ENCODE measurements at regions not wholly inside any gene's neighbourhood (a gene's known extent, or its start where the extent isn't known, plus 50 kb on each side); places are given as distances from the start of the nearest gene placed in this dataset.

GRCh38 chr7:16187131-16187530 is 234.2 kb downstream of the CRPPA start:
- Histone ChIP-seq H4K91ac (ENCODE audit: low read length) (no peak overlapping the region), H2BK15ac (ENCODE audit: low read depth, poor library complexity, severe bottlenecking) (no peak overlapping the region), H2AK5ac (ENCODE audit: low read length, severe bottlenecking) (no peak overlapping the region), H3K9me3 (ENCODE audit: control insufficient read depth, low read length) (no peaks in the 10 kb centered on the region), H3K36me3 (ENCODE audit: control insufficient read depth in 1 of 2, insufficient read depth in 2 of 2, low read depth in 1 of 2, low read length in 2 of 2) (no peaks in the 10 kb centered on the region), H2BK120ac (ENCODE audit: low read depth, low read length) (no peak overlapping the region), H3K4me1 (ENCODE audit: control insufficient read depth, insufficient read depth, low read depth, low read length) (no peaks in the 10 kb centered on the region), H3K9ac (ENCODE audit: low read length) (no peak overlapping the region), H3K79me1 (replicated peaks; ENCODE audit: low read length, poor library complexity, severe bottlenecking) (no peaks in the 10 kb centered on the region), H3K4ac (ENCODE audit: low read depth in 1 of 2, low read length in 2 of 2) (no peak overlapping the region), H3K27ac (ENCODE audit: low read length, poor library complexity, severe bottlenecking) (no peak overlapping the region), H4K8ac (ENCODE audit: low read length) (no peak overlapping the region), H3K14ac (ENCODE audit: low read length in 2 of 2) (no peak overlapping the region), H2BK5ac (ENCODE audit: low read depth, low read length, poor library complexity, severe bottlenecking) (no peak overlapping the region), H3K4me3 (ENCODE audit: insufficient read depth in 1 of 2, low read depth in 1 of 2, low read length in 2 of 2) (no peak overlapping the region), H3K4me2 (ENCODE audit: low read length, poor library complexity, severe bottlenecking) (no peak overlapping the region), H3K18ac (ENCODE audit: low read depth in 1 of 2, low read length in 2 of 2) (no peak overlapping the region), H3K23ac (ENCODE audit: low read length in 2 of 2) (no peak overlapping the region), H2AFZ (ENCODE audit: low read depth, low read length) (no peak overlapping the region), H3K27me3 (ENCODE audit: control insufficient read depth in 1 of 2, insufficient read depth in 1 of 2, low read length in 2 of 2) (no peaks in the 10 kb centered on the region), H2BK12ac (ENCODE audit: low read length in 2 of 2) (no peak overlapping the region)
- no peak for DNase-seq
- 100% methylated on average over 1 of the region's 1 CpG for WGBS

GRCh38 chr7:16178585-16178984 is 242.8 kb downstream of the CRPPA start:
- Histone ChIP-seq H3K18ac (ENCODE audit: low read depth in 1 of 2, low read length in 2 of 2) (no peak overlapping the region), H2AFZ (ENCODE audit: low read depth, low read length) (no peak overlapping the region), H2BK12ac (ENCODE audit: low read length in 2 of 2) (no peak overlapping the region), H3K4me2 (ENCODE audit: low read length, poor library complexity, severe bottlenecking) (no peak overlapping the region), H3K79me1 (replicated peaks; ENCODE audit: low read length, poor library complexity, severe bottlenecking) (no peaks in the 10 kb centered on the region), H2AK5ac (ENCODE audit: low read length, severe bottlenecking) (no peak overlapping the region), H3K4me3 (ENCODE audit: insufficient read depth in 1 of 2, low read depth in 1 of 2, low read length in 2 of 2) (no peak overlapping the region), H4K8ac (ENCODE audit: low read length) (no peak overlapping the region), H4K91ac (ENCODE audit: low read length) (no peak overlapping the region), H3K36me3 (ENCODE audit: control insufficient read depth in 1 of 2, insufficient read depth in 2 of 2, low read depth in 1 of 2, low read length in 2 of 2) (no peaks in the 10 kb centered on the region), H3K9ac (ENCODE audit: low read length) (no peak overlapping the region), H2BK5ac (ENCODE audit: low read depth, low read length, poor library complexity, severe bottlenecking) (no peak overlapping the region), H3K4ac (ENCODE audit: low read depth in 1 of 2, low read length in 2 of 2) (no peak overlapping the region), H3K14ac (ENCODE audit: low read length in 2 of 2) (no peak overlapping the region), H2BK15ac (ENCODE audit: low read depth, poor library complexity, severe bottlenecking) (no peak overlapping the region), H3K23ac (ENCODE audit: low read length in 2 of 2) (no peak overlapping the region), H3K4me1 (ENCODE audit: control insufficient read depth, insufficient read depth, low read depth, low read length) (no peaks in the 10 kb centered on the region), H3K27ac (ENCODE audit: low read length, poor library complexity, severe bottlenecking) (no peak overlapping the region), H2BK120ac (ENCODE audit: low read depth, low read length) (no peak overlapping the region), H3K9me3 (ENCODE audit: control insufficient read depth, low read length) (no peaks in the 10 kb centered on the region), H3K27me3 (ENCODE audit: control insufficient read depth in 1 of 2, insufficient read depth in 1 of 2, low read length in 2 of 2) (no peaks in the 10 kb centered on the region)
- no peak for DNase-seq
- 100% methylated on average over 1 of the region's 2 CpGs for WGBS

GRCh38 chr7:16178092-16178491 is 243.2 kb downstream of the CRPPA start:
- Histone ChIP-seq H2BK15ac (ENCODE audit: low read depth, poor library complexity, severe bottlenecking) (no peak overlapping the region), H3K4me2 (ENCODE audit: low read length, poor library complexity, severe bottlenecking) (no peak overlapping the region), H2AFZ (ENCODE audit: low read depth, low read length) (no peak overlapping the region), H3K9me3 (ENCODE audit: control insufficient read depth, low read length) (no peaks in the 10 kb centered on the region), H2BK5ac (ENCODE audit: low read depth, low read length, poor library complexity, severe bottlenecking) (no peak overlapping the region), H3K18ac (ENCODE audit: low read depth in 1 of 2, low read length in 2 of 2) (no peak overlapping the region), H2AK5ac (ENCODE audit: low read length, severe bottlenecking) (no peak overlapping the region), H2BK12ac (ENCODE audit: low read length in 2 of 2) (no peak overlapping the region), H4K8ac (ENCODE audit: low read length) (no peak overlapping the region), H3K4me3 (ENCODE audit: insufficient read depth in 1 of 2, low read depth in 1 of 2, low read length in 2 of 2) (no peak overlapping the region), H3K14ac (ENCODE audit: low read length in 2 of 2) (no peak overlapping the region), H3K4ac (ENCODE audit: low read depth in 1 of 2, low read length in 2 of 2) (no peak overlapping the region), H3K36me3 (ENCODE audit: control insufficient read depth in 1 of 2, insufficient read depth in 2 of 2, low read depth in 1 of 2, low read length in 2 of 2) (no peaks in the 10 kb centered on the region), H2BK120ac (ENCODE audit: low read depth, low read length) (no peak overlapping the region), H3K27ac (ENCODE audit: low read length, poor library complexity, severe bottlenecking) (no peak overlapping the region), H3K27me3 (ENCODE audit: control insufficient read depth in 1 of 2, insufficient read depth in 1 of 2, low read length in 2 of 2) (no peaks in the 10 kb centered on the region), H3K9ac (ENCODE audit: low read length) (no peak overlapping the region), H3K79me1 (replicated peaks; ENCODE audit: low read length, poor library complexity, severe bottlenecking) (no peaks in the 10 kb centered on the region), H4K91ac (ENCODE audit: low read length) (no peak overlapping the region), H3K23ac (ENCODE audit: low read length in 2 of 2) (no peak overlapping the region), H3K4me1 (ENCODE audit: control insufficient read depth, insufficient read depth, low read depth, low read length) (no peaks in the 10 kb centered on the region)
- DNase-seq, result no peak
- 67% methylated on average over 1 of the region's 2 CpGs for WGBS

- no peak for DNase-seq
- Histone ChIP-seq H3K27me3 (ENCODE audit: control insufficient read depth in 1 of 2, insufficient read depth in 1 of 2, low read length in 2 of 2) (no peaks in the 10 kb centered on the region), H2BK15ac (ENCODE audit: low read depth, poor library complexity, severe bottlenecking) (no peak overlapping the region), H3K4ac (ENCODE audit: low read depth in 1 of 2, low read length in 2 of 2) (no peak overlapping the region), H4K8ac (ENCODE audit: low read length) (no peak overlapping the region), H3K9ac (ENCODE audit: low read length) (no peak overlapping the region), H3K18ac (ENCODE audit: low read depth in 1 of 2, low read length in 2 of 2) (no peak overlapping the region), H3K9me3 (ENCODE audit: control insufficient read depth, low read length) (peaks cover 4% of the 10 kb centered on the region), H2AFZ (ENCODE audit: low read depth, low read length) (no peak overlapping the region), H3K27ac (ENCODE audit: low read length, poor library complexity, severe bottlenecking) (no peak overlapping the region), H3K4me3 (ENCODE audit: insufficient read depth in 1 of 2, low read depth in 1 of 2, low read length in 2 of 2) (no peak overlapping the region), H3K23ac (ENCODE audit: low read length in 2 of 2) (no peak overlapping the region), H2AK5ac (ENCODE audit: low read length, severe bottlenecking) (no peak overlapping the region), H2BK120ac (ENCODE audit: low read depth, low read length) (no peak overlapping the region), H4K91ac (ENCODE audit: low read length) (no peak overlapping the region), H3K4me2 (ENCODE audit: low read length, poor library complexity, severe bottlenecking) (no peak overlapping the region), H3K36me3 (ENCODE audit: control insufficient read depth in 1 of 2, insufficient read depth in 2 of 2, low read depth in 1 of 2, low read length in 2 of 2) (peaks cover 0 to 5% of the 10 kb centered on the region in 2 experiments), H2BK12ac (ENCODE audit: low read length in 2 of 2) (no peak overlapping the region), H3K79me1 (replicated peaks; ENCODE audit: low read length, poor library complexity, severe bottlenecking) (no peaks in the 10 kb centered on the region), H2BK5ac (ENCODE audit: low read depth, low read length, poor library complexity, severe bottlenecking) (no peak overlapping the region), H3K14ac (ENCODE audit: low read length in 2 of 2) (no peak overlapping the region), H3K4me1 (ENCODE audit: control insufficient read depth, insufficient read depth, low read depth, low read length) (no peaks in the 10 kb centered on the region)
- 91% methylated on average over 1 of the region's 4 CpGs for WGBS
These were observed 247.1 kb downstream of the CRPPA start for GRCh38 chr7:16174253-16174652.

Data from mesenchymal stem cell (in vitro differentiated cells and primary cell).